MM.1S (cell line): ENCODE measurements at regions not wholly inside any gene's neighbourhood (a gene's known extent, or its start where the extent isn't known, plus 50 kb on each side); places are given as distances from the start of the nearest gene placed in this dataset.
"Not testable (repeated sequence)": the region's sequence is repeated elsewhere in the genome, so short reads cannot be mapped to it uniquely, and the experiment has no call there.

Source experiments
- DNase-seq: peaks from one replicate; pipeline ENCODE4 v3.0.0-alpha.2; 2015
- H2AFZ ChIP-seq: fragments of 300-600 bp; sonication (generic); 2 replicates; pipeline ENCODE4 v1.6.0; 2016; ENCODE audit warnings: antibody characterized with exemption, low read length
- H3F3A ChIP-seq: fragments of 300-600 bp; sonication (generic); 2 replicates; pipeline ENCODE4 v1.6.1; 2016; ENCODE audit warnings: mild to moderate bottlenecking, antibody characterized with exemption, low read length, moderate library complexity, mixed read lengths; ENCODE audit not compliant: insufficient read depth
- H3K27ac ChIP-seq: fragments of 300-600 bp; sonication (generic); 2 replicates; pipeline ENCODE4 v1.5.1; 2016; ENCODE audit warnings: mild to moderate bottlenecking, low read length
- H3K27me3 ChIP-seq: fragments of 300-600 bp; sonication (generic); replicated peaks from 2 replicates; pipeline ENCODE4 v1.6.0; 2016; ENCODE audit warnings: low read length; ENCODE audit not compliant: insufficient read depth
- H3K36me3 ChIP-seq: fragments of 300-600 bp; sonication (generic); replicated peaks from 2 replicates; pipeline ENCODE4 v1.6.1; 2016; ENCODE audit warnings: mild to moderate bottlenecking, low read length, mixed read lengths; ENCODE audit not compliant: insufficient read depth
- H3K4me1 ChIP-seq: fragments of 300-600 bp; sonication (generic); 2 replicates; pipeline ENCODE4 v1.6.1; 2016; ENCODE audit warnings: low read length, mixed read lengths
- H3K4me2 ChIP-seq: fragments of 300-600 bp; sonication (generic); 2 replicates; pipeline ENCODE4 v1.6.0; 2016; ENCODE audit warnings: low read depth, low read length
- H3K4me3 ChIP-seq: fragments of 300-600 bp; sonication (generic); 2 replicates; pipeline ENCODE4 v1.5.1; 2016; ENCODE audit warnings: low read length, mixed read lengths
- H3K79me2 ChIP-seq: fragments of 300-600 bp; sonication (generic); 2 replicates; pipeline ENCODE4 v1.6.1; 2016; ENCODE audit warnings: mixed run types, low read length, mixed read lengths
- H3K9ac ChIP-seq: fragments of 300-600 bp; sonication (generic); 2 replicates; pipeline ENCODE4 v1.6.1; 2016; ENCODE audit warnings: low read length, mixed read lengths
- H3K9me2 ChIP-seq: fragments of 300-600 bp; sonication (generic); replicated peaks from 2 replicates; pipeline ENCODE4 v1.6.1; 2016; ENCODE audit warnings: mild to moderate bottlenecking, low read length, mixed read lengths; ENCODE audit not compliant: insufficient read depth
- H3K9me3 ChIP-seq: fragments of 300-600 bp; sonication (generic); replicated peaks from 2 replicates; pipeline ENCODE4 v1.6.1; 2016; ENCODE audit warnings: mild to moderate bottlenecking, low read length, mixed read lengths; ENCODE audit not compliant: insufficient read depth
- H4K20me1 ChIP-seq: fragments of 300-600 bp; sonication (generic); 2 replicates; pipeline ENCODE4 v1.6.1; 2016; ENCODE audit warnings: mild to moderate bottlenecking, low read length, moderate library complexity, mixed read lengths; ENCODE audit not compliant: insufficient read depth
- CTCF ChIP-seq: fragments of 300-600 bp; sonication (generic); IDR thresholded peaks from 2 replicates; pipeline ENCODE4 v1.5.1; 2016; ENCODE audit warnings: antibody characterized with exemption, low read length, mixed read lengths
- EZH2 ChIP-seq: fragments of 300-600 bp; sonication (generic); optimal IDR thresholded peaks from 2 replicates; pipeline ENCODE3; 2017; ENCODE audit warnings: low read depth, mild to moderate bottlenecking, antibody characterized with exemption, low read length, mixed read lengths
- EZH2phosphoT487 ChIP-seq: fragments of 300-600 bp; sonication (generic); IDR thresholded peaks from 2 replicates; pipeline ENCODE4 v1.6.1; 2018; ENCODE audit warnings: antibody characterized with exemption, low read length

DNA sequence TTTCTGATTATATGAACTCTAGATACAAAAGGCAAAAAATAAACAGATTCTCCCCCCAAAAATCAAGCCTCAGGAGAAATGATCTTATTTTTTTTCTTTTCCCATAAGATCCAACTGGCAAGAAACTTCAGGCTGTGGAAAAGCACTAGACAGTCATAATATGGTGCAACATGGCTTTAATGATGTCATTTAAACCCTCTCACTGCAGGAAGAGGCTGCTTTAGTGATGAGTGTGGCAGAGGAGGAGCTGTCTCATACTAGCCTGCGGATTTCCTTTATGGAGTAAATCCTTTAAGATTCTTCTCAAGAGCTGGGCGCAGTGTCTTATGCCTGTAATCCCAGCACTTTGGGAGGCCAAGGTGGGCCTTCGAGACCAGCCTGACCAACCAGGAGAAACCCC lies 83.3 kb upstream of the CD28 start:
- Histone ChIP-seq H3K79me2 (no peaks in the 10 kb centered on the region), H3K4me1 (no peaks in the 10 kb centered on the region), H3K36me3 (no peaks in the 10 kb centered on the region), H3K9ac (no peak overlapping the region), H3K4me2 (no peak overlapping the region), H3K9me3 (no peaks in the 10 kb centered on the region), H2AFZ (no peak overlapping the region), H3F3A (no peaks in the 10 kb centered on the region), H3K27me3 (no peaks in the 10 kb centered on the region), H3K27ac (no peak overlapping the region), H3K4me3 (no peak overlapping the region), H4K20me1 (no peaks in the 10 kb centered on the region), H3K9me2 (no peaks in the 10 kb centered on the region)
- DNase-seq: no peak
- TF ChIP-seq CTCF (no peak), EZH2phosphoT487 (no peak), EZH2 (no peak)

GRCh38 chr2:203623661-203624060 lies 82.8 kb upstream of the CD28 start:
- no peak overlapping the region for H3K9ac ChIP-seq
- no peak overlapping the region for H3K4me2 ChIP-seq
- H3K9me3 ChIP-seq: no peaks in the 10 kb centered on the region
- no peaks in the 10 kb centered on the region for H4K20me1 ChIP-seq
- H2AFZ ChIP-seq: no peak overlapping the region
- no peak for TF ChIP-seq CTCF
- no peaks in the 10 kb centered on the region for H3K36me3 ChIP-seq
- H3K4me3 ChIP-seq: no peak overlapping the region
- no peaks in the 10 kb centered on the region for H3K79me2 ChIP-seq
- no peaks in the 10 kb centered on the region for H3K9me2 ChIP-seq
- no peak overlapping the region for H3K27ac ChIP-seq
- no peaks in the 10 kb centered on the region for H3K4me1 ChIP-seq
- no peaks in the 10 kb centered on the region for H3K27me3 ChIP-seq
- DNase-seq: no peak
- no peaks in the 10 kb centered on the region for H3F3A ChIP-seq

GRCh38 chr2:203625701-203626100 lies 80.7 kb upstream of the CD28 start:
- H2AFZ ChIP-seq: no peak overlapping the region
- no peak overlapping the region for H3K4me3 ChIP-seq
- H3K79me2 ChIP-seq: no peaks in the 10 kb centered on the region
- H3K27me3 ChIP-seq: no peaks in the 10 kb centered on the region
- no peak overlapping the region for H3K4me2 ChIP-seq
- H3K9me3 ChIP-seq: no peaks in the 10 kb centered on the region
- no peak for TF ChIP-seq CTCF
- TF ChIP-seq EZH2: no peak
- no peak for TF ChIP-seq EZH2phosphoT487
- H3K9ac ChIP-seq: no peak overlapping the region
- no peaks in the 10 kb centered on the region for H3F3A ChIP-seq
- no peaks in the 10 kb centered on the region for H3K4me1 ChIP-seq
- no peak overlapping the region for H3K27ac ChIP-seq
- H3K36me3 ChIP-seq: no peaks in the 10 kb centered on the region
- no peaks in the 10 kb centered on the region for H3K9me2 ChIP-seq
- no peak for DNase-seq
- no peaks in the 10 kb centered on the region for H4K20me1 ChIP-seq

GRCh38 chr2:203626247-203626646 lies 80.2 kb upstream of the CD28 start:
- H3K36me3 ChIP-seq, H2AFZ ChIP-seq, H3K4me2 ChIP-seq: not testable (repeated sequence)

More at GRCh38 chr2:203626247-203626646, 80.2 kb upstream of the CD28 start:
- not testable (repeated sequence) for H3K9me3 ChIP-seq, H3K4me3 ChIP-seq, H3K9me2 ChIP-seq, H4K20me1 ChIP-seq, H3K79me2 ChIP-seq, H3K4me1 ChIP-seq, DNase-seq, H3K27me3 ChIP-seq, H3F3A ChIP-seq, H3K9ac ChIP-seq, H3K27ac ChIP-seq
